Panc1 (cell line): ENCODE measurements at regions not wholly inside any gene's neighbourhood (a gene's known extent, or its start where the extent isn't known, plus 50 kb on each side); places are given as distances from the start of the nearest gene placed in this dataset.
A peak's percentile ranks its signal among the peaks of the same experiment; 100 is the strongest.

Source experiments
- ATAC-seq: fragments of 200-7000 bp; cut with Tn5 transposase; 2 replicates; pipeline ENCODE4 v1.9.1; 2020; ENCODE audit warnings: mild to moderate bottlenecking, moderate library complexity
- BruUV-seq: library from RNA; stranded (reverse); fragments of 400-500 nt; replicated peaks from 2 replicates; lab custom pipeline; 2021; lab: Mats Ljungman, UMichigan
- CTCF ChIA-PET: fragments of 300-600 bp; sonication (Branson Sonifier 250); formaldehyde crosslinking; loops from one replicate; lab custom pipeline; 2022; ENCODE audit warnings: antibody characterized with exemption; lab: Charles Lee
- POLR2A ChIA-PET: fragments of 300-600 bp; sonication (Branson Sonifier 250); formaldehyde crosslinking; loops from one replicate; lab custom pipeline; 2022; ENCODE audit warnings: antibody characterized with exemption; lab: Charles Lee
- DNase-seq: peaks from one replicate; pipeline ENCODE4 v3.0.0-alpha.2; 2010; ENCODE audit warnings: low read depth, low spot score
- H3K27ac ChIP-seq: 2 replicates; pipeline ENCODE4 v1.5.1; 2011; ENCODE audit warnings: mild to moderate bottlenecking, low read length, inconsistent platforms
- H3K27me3 ChIP-seq: fragments of 200-500 bp; sonication (Bioruptor generic); 2 replicates; pipeline ENCODE4 v1.6.0; 2014; ENCODE audit warnings: low read length, inconsistent platforms; ENCODE audit not compliant: control insufficient read depth, insufficient read depth
- H3K36me3 ChIP-seq: fragments of 200-500 bp; sonication (Bioruptor generic); 2 replicates; pipeline ENCODE4 v1.5.1; 2014; ENCODE audit warnings: inconsistent platforms, mild to moderate bottlenecking, low read length, moderate library complexity; ENCODE audit not compliant: control insufficient read depth, insufficient read depth
- H3K4me1 ChIP-seq: 2 replicates; pipeline ENCODE4 v1.5.1; 2011; ENCODE audit warnings: inconsistent platforms, mild to moderate bottlenecking, low read length, moderate library complexity; ENCODE audit not compliant: control insufficient read depth, insufficient read depth
- H3K4me3 ChIP-seq, 2 experiments: 2 replicates each; pipeline ENCODE4 v1.5.1; 2011 to 2012; ENCODE audit warnings: low read depth in 2 of 2, low read length in 2 of 2, mild to moderate bottlenecking in 2 of 2, inconsistent platforms in 1 of 2, moderate library complexity in 1 of 2
- H3K9me3 ChIP-seq: fragments of 200-500 bp; sonication (Bioruptor generic); 2 replicates; pipeline ENCODE4 v1.5.1; 2014; ENCODE audit warnings: low read depth, mild to moderate bottlenecking, inconsistent platforms, low read length, moderate library complexity; ENCODE audit not compliant: control insufficient read depth, insufficient read depth
- CTCF ChIP-seq: fragments of 450-650 bp; IDR thresholded peaks from 2 replicates; pipeline ENCODE4 v1.5.1; 2017; ENCODE audit warnings: mild to moderate bottlenecking
- POLR2AphosphoS5 ChIP-seq: IDR thresholded peaks from 2 replicates; pipeline ENCODE4 v1.6.1; 2012; ENCODE audit warnings: mild to moderate bottlenecking, low read depth, low read length, moderate library complexity
- SIN3A ChIP-seq: IDR thresholded peaks from 2 replicates; pipeline ENCODE4 v1.6.1; 2012; ENCODE audit warnings: low read depth, mild to moderate bottlenecking, low read length, moderate library complexity, borderline replicate concordance; ENCODE audit not compliant: insufficient read depth
- TCF7L2 ChIP-seq: IDR thresholded peaks from 2 replicates; pipeline ENCODE4 v1.6.1; 2011; ENCODE audit warnings: mild to moderate bottlenecking, low read depth, low read length, inconsistent platforms
- in situ Hi-C: cut with HindIII; loops from 2 replicates; pipeline ENCODE4 v1.10.0; 2016; ENCODE audit warnings: low sequenced_read_pairs, low pct_unique_long_range_greater_than_20kb
- intact Hi-C: fragments of 100-400 bp; cut with micrococcal nuclease; formaldehyde crosslinking; loops from one replicate; pipeline ENCODE4 v1.10.0; 2022; ENCODE audit not compliant: unreplicated experiment
- TF ChIP-seq, protein P1 (sequence below), 2 experiments: IDR thresholded peaks; 2 replicates each; pipeline ENCODE4 v1.6.1; 2011 to 2012; ENCODE audit warnings: low read depth in 2 of 2, control low read depth in 1 of 2, low read length in 1 of 2, mild to moderate bottlenecking in 1 of 2, moderate library complexity in 1 of 2; ENCODE audit not compliant: insufficient read depth in 1 of 2

DNA sequence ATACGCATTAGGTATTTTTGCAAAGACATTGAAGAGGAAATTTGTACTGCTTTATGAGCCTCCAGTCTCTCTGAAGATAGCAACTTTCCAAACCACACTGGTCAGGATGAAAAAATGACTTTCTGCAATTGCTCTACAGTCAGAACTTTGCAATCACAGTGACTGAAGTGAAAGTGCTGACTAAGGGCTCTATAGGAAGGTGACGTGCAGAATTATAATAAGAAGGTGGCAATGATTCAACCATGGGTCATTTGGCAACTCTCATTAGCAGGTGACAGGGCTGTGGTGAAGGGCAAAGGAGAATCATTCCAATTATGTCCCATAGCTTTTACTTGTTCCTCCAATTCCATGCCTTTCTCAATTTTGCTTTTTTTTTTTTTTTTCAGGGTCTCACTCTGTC lies 311.0 kb downstream of the ANKRD30A start:
- Histone ChIP-seq H3K4me1 (no peaks in the 10 kb centered on the region), H3K27me3 (no peaks in the 10 kb centered on the region), H3K27ac (no peak overlapping the region), H3K36me3 (no peaks in the 10 kb centered on the region), H3K4me3 (no peak overlapping the region), H3K9me3 (no peaks in the 10 kb centered on the region)
- no peak for ATAC-seq
- DNase-seq, result no peak
- no TSS peak for BruUV-seq
- in situ Hi-C loops (no loop called here), intact Hi-C loops (no loop called here)
- ChIA-PET POLR2A (interaction anchor here (0.6 kb wide), 1 partner anchor 469 kb away, joined by 5 read pairs; no protein-coding TSS in a partner anchor), CTCF (no interaction called here)
- no peak for TF ChIP-seq SIN3A
- no peak for TF ChIP-seq POLR2AphosphoS5
- TF ChIP-seq CTCF, result no peak
- TF ChIP-seq, protein P1, sequence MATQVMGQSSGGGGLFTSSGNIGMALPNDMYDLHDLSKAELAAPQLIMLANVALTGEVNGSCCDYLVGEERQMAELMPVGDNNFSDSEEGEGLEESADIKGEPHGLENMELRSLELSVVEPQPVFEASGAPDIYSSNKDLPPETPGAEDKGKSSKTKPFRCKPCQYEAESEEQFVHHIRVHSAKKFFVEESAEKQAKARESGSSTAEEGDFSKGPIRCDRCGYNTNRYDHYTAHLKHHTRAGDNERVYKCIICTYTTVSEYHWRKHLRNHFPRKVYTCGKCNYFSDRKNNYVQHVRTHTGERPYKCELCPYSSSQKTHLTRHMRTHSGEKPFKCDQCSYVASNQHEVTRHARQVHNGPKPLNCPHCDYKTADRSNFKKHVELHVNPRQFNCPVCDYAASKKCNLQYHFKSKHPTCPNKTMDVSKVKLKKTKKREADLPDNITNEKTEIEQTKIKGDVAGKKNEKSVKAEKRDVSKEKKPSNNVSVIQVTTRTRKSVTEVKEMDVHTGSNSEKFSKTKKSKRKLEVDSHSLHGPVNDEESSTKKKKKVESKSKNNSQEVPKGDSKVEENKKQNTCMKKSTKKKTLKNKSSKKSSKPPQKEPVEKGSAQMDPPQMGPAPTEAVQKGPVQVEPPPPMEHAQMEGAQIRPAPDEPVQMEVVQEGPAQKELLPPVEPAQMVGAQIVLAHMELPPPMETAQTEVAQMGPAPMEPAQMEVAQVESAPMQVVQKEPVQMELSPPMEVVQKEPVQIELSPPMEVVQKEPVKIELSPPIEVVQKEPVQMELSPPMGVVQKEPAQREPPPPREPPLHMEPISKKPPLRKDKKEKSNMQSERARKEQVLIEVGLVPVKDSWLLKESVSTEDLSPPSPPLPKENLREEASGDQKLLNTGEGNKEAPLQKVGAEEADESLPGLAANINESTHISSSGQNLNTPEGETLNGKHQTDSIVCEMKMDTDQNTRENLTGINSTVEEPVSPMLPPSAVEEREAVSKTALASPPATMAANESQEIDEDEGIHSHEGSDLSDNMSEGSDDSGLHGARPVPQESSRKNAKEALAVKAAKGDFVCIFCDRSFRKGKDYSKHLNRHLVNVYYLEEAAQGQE (IDR thresholded peaks at IDR 0.05; ENCODE audit: insufficient read depth in 1 of 2, low read depth in 2 of 2, low read length in 1 of 2), result no peak
- no peak for TF ChIP-seq TCF7L2

GRCh38 chr10:37434091-37434490 lies 308.7 kb downstream of the ANKRD30A start:
- Histone ChIP-seq H3K4me3 (no peak overlapping the region), H3K27ac (no peak overlapping the region), H3K36me3 (no peaks in the 10 kb centered on the region), H3K27me3 (no peaks in the 10 kb centered on the region), H3K4me1 (no peaks in the 10 kb centered on the region), H3K9me3 (no peaks in the 10 kb centered on the region)
- in situ Hi-C loops (no loop called here), intact Hi-C loops (no loop called here)
- POLR2A ChIA-PET, result no interaction called here
- BruUV-seq, result no TSS peak
- TF ChIP-seq CTCF (peak; percentile 16; the same call in 1 of the 2 replicates), POLR2AphosphoS5 (no peak)
- no peak for ATAC-seq
- DNase-seq, result no peak
- CTCF ChIA-PET, result no interaction called here
